MM.1S (cell line): ENCODE measurements at regions not wholly inside any gene's neighbourhood (a gene's known extent, or its start where the extent isn't known, plus 50 kb on each side); places are given as distances from the start of the nearest gene placed in this dataset.

ENCODE experiments used
- DNase-seq: peaks from one replicate; pipeline ENCODE4 v3.0.0-alpha.2; 2015
- H2AFZ ChIP-seq: fragments of 300-600 bp; sonication (generic); 2 replicates; pipeline ENCODE4 v1.6.0; 2016; ENCODE audit warnings: antibody characterized with exemption, low read length
- H3F3A ChIP-seq: fragments of 300-600 bp; sonication (generic); 2 replicates; pipeline ENCODE4 v1.6.1; 2016; ENCODE audit warnings: mild to moderate bottlenecking, antibody characterized with exemption, low read length, moderate library complexity, mixed read lengths; ENCODE audit not compliant: insufficient read depth
- H3K27ac ChIP-seq: fragments of 300-600 bp; sonication (generic); 2 replicates; pipeline ENCODE4 v1.5.1; 2016; ENCODE audit warnings: mild to moderate bottlenecking, low read length
- H3K27me3 ChIP-seq: fragments of 300-600 bp; sonication (generic); replicated peaks from 2 replicates; pipeline ENCODE4 v1.6.0; 2016; ENCODE audit warnings: low read length; ENCODE audit not compliant: insufficient read depth
- H3K36me3 ChIP-seq: fragments of 300-600 bp; sonication (generic); replicated peaks from 2 replicates; pipeline ENCODE4 v1.6.1; 2016; ENCODE audit warnings: mild to moderate bottlenecking, low read length, mixed read lengths; ENCODE audit not compliant: insufficient read depth
- H3K4me1 ChIP-seq: fragments of 300-600 bp; sonication (generic); 2 replicates; pipeline ENCODE4 v1.6.1; 2016; ENCODE audit warnings: low read length, mixed read lengths
- H3K4me2 ChIP-seq: fragments of 300-600 bp; sonication (generic); 2 replicates; pipeline ENCODE4 v1.6.0; 2016; ENCODE audit warnings: low read depth, low read length
- H3K4me3 ChIP-seq: fragments of 300-600 bp; sonication (generic); 2 replicates; pipeline ENCODE4 v1.5.1; 2016; ENCODE audit warnings: low read length, mixed read lengths
- H3K79me2 ChIP-seq: fragments of 300-600 bp; sonication (generic); 2 replicates; pipeline ENCODE4 v1.6.1; 2016; ENCODE audit warnings: mixed run types, low read length, mixed read lengths
- H3K9ac ChIP-seq: fragments of 300-600 bp; sonication (generic); 2 replicates; pipeline ENCODE4 v1.6.1; 2016; ENCODE audit warnings: low read length, mixed read lengths
- H3K9me2 ChIP-seq: fragments of 300-600 bp; sonication (generic); replicated peaks from 2 replicates; pipeline ENCODE4 v1.6.1; 2016; ENCODE audit warnings: mild to moderate bottlenecking, low read length, mixed read lengths; ENCODE audit not compliant: insufficient read depth
- H3K9me3 ChIP-seq: fragments of 300-600 bp; sonication (generic); replicated peaks from 2 replicates; pipeline ENCODE4 v1.6.1; 2016; ENCODE audit warnings: mild to moderate bottlenecking, low read length, mixed read lengths; ENCODE audit not compliant: insufficient read depth
- H4K20me1 ChIP-seq: fragments of 300-600 bp; sonication (generic); 2 replicates; pipeline ENCODE4 v1.6.1; 2016; ENCODE audit warnings: mild to moderate bottlenecking, low read length, moderate library complexity, mixed read lengths; ENCODE audit not compliant: insufficient read depth
- CTCF ChIP-seq: fragments of 300-600 bp; sonication (generic); IDR thresholded peaks from 2 replicates; pipeline ENCODE4 v1.5.1; 2016; ENCODE audit warnings: antibody characterized with exemption, low read length, mixed read lengths
- EZH2 ChIP-seq: fragments of 300-600 bp; sonication (generic); optimal IDR thresholded peaks from 2 replicates; pipeline ENCODE3; 2017; ENCODE audit warnings: low read depth, mild to moderate bottlenecking, antibody characterized with exemption, low read length, mixed read lengths
- EZH2phosphoT487 ChIP-seq: fragments of 300-600 bp; sonication (generic); IDR thresholded peaks from 2 replicates; pipeline ENCODE4 v1.6.1; 2018; ENCODE audit warnings: antibody characterized with exemption, low read length

- H3K9me3 ChIP-seq, result no peaks in the 10 kb centered on the region
- no peak for TF ChIP-seq EZH2
- H3K4me1 ChIP-seq, result peaks cover 10% of the 10 kb centered on the region
- H3K9me2 ChIP-seq, result no peaks in the 10 kb centered on the region
- no peaks in the 10 kb centered on the region for H3K79me2 ChIP-seq
- no peaks in the 10 kb centered on the region for H3K27me3 ChIP-seq
- no peak overlapping the region for H3K4me3 ChIP-seq
- no peak overlapping the region for H3K4me2 ChIP-seq
- no peaks in the 10 kb centered on the region for H3K36me3 ChIP-seq
- no peaks in the 10 kb centered on the region; the same call in 1 of the 2 replicates for H3F3A ChIP-seq
- no peak overlapping the region for H3K9ac ChIP-seq
- no peak overlapping the region for H2AFZ ChIP-seq
- no peak overlapping the region for H3K27ac ChIP-seq
- H4K20me1 ChIP-seq, result no peaks in the 10 kb centered on the region
- DNase-seq, result no peak
Measured at GRCh38 chr3:64388886-64389285, 163.6 kb upstream of the PRICKLE2 start.

- peak overlapping the region; percentile 19; the same call in 1 of the 2 replicates for H3K4me2 ChIP-seq
- TF ChIP-seq EZH2 (no peak), EZH2phosphoT487 (no peak), CTCF (no peak)
- no peaks in the 10 kb centered on the region for H3K27me3 ChIP-seq
Measured at GRCh38 chr3:64387688-64388087, 162.4 kb upstream of the PRICKLE2 start.

GRCh38 chr3:64385277-64385676 is 160.0 kb upstream of the PRICKLE2 start:
- no peaks in the 10 kb centered on the region for H3K9me2 ChIP-seq
- H3K4me3 ChIP-seq, result no peak overlapping the region
- H4K20me1 ChIP-seq, result no peaks in the 10 kb centered on the region
- no peak overlapping the region for H2AFZ ChIP-seq
- no peaks in the 10 kb centered on the region for H3K36me3 ChIP-seq
- H3K4me2 ChIP-seq, result no peak overlapping the region
- no peaks in the 10 kb centered on the region for H3K9me3 ChIP-seq
- no peak for DNase-seq
- H3K9ac ChIP-seq, result no peak overlapping the region
- no peak overlapping the region for H3K27ac ChIP-seq
- no peaks in the 10 kb centered on the region for H3K79me2 ChIP-seq
- no peaks in the 10 kb centered on the region for H3K27me3 ChIP-seq
- no peak for TF ChIP-seq EZH2phosphoT487
- no peak for TF ChIP-seq EZH2
- no peak for TF ChIP-seq CTCF
- H3K4me1 ChIP-seq, result peaks cover 19% of the 10 kb centered on the region
- H3F3A ChIP-seq, result no peaks in the 10 kb centered on the region; the same call in 1 of the 2 replicates

More at GRCh38 chr3:64387688-64388087, 162.4 kb upstream of the PRICKLE2 start:
- Histone ChIP-seq H3K9me3 (no peaks in the 10 kb centered on the region), H3K9me2 (no peaks in the 10 kb centered on the region), H4K20me1 (no peaks in the 10 kb centered on the region), H3F3A (no peaks in the 10 kb centered on the region; the same call in 1 of the 2 replicates), H3K36me3 (no peaks in the 10 kb centered on the region), H3K4me3 (no peak overlapping the region), H3K79me2 (no peaks in the 10 kb centered on the region), H3K27ac (no peak overlapping the region; the same call in 1 of the 2 replicates), H2AFZ (0 out of 2 replicates have a peak overlapping the region, but pooled peaks have one; percentile 13), H3K4me1 (peaks cover 10% of the 10 kb centered on the region), H3K9ac (no peak overlapping the region)
- DNase-seq, result peak; percentile 65

GRCh38 chr3:64384561-64384960 is 159.3 kb upstream of the PRICKLE2 start:
- Histone ChIP-seq H3K79me2 (no peaks in the 10 kb centered on the region), H3K4me2 (no peak overlapping the region), H3K9me2 (no peaks in the 10 kb centered on the region), H3K4me3 (no peak overlapping the region), H3K4me1 (peaks cover 19% of the 10 kb centered on the region), H3F3A (no peaks in the 10 kb centered on the region; the same call in 1 of the 2 replicates), H3K27me3 (no peaks in the 10 kb centered on the region), H3K9me3 (no peaks in the 10 kb centered on the region), H3K36me3 (no peaks in the 10 kb centered on the region), H4K20me1 (no peaks in the 10 kb centered on the region), H3K9ac (no peak overlapping the region), H2AFZ (no peak overlapping the region), H3K27ac (no peak overlapping the region)
- no peak for DNase-seq
- TF ChIP-seq EZH2phosphoT487 (no peak), CTCF (no peak), EZH2 (no peak)
